GM12878 (cell line): ENCODE measurements at regions not wholly inside any gene's neighbourhood (a gene's known extent, or its start where the extent isn't known, plus 50 kb on each side); places are given as distances from the start of the nearest gene placed in this dataset.

Experiments
- ATAC-seq: fragments of 200-7000 bp; cut with Tn5 transposase; 3 replicates; pipeline ENCODE4 v1.9.1; 2020; ENCODE audit warnings: mild to moderate bottlenecking, moderate library complexity
- BruUV-seq: library from RNA; stranded (reverse); fragments of 400-500 nt; replicated peaks from 2 replicates; lab custom pipeline; 2021; lab: Mats Ljungman, UMichigan
- CTCF ChIA-PET: fragments of 300-600 bp; sonication (Branson Sonifier 250); formaldehyde crosslinking; extraction: SDS; loops from one replicate; lab custom pipeline; 2021; ENCODE audit warnings: inconsistent platforms; lab: Yijun Ruan, JAX
- POLR2A ChIA-PET: fragments of 350-600 bp; formaldehyde crosslinking; extraction: SDS; loops from one replicate; lab custom pipeline; 2021; ENCODE audit warnings: inconsistent platforms; lab: Charles Lee
- RAD21 ChIA-PET: fragments of 300-600 bp; sonication (Branson Sonifier 250); formaldehyde crosslinking; loops from one replicate; lab custom pipeline; 2023; ENCODE audit warnings: antibody characterized with exemption; ENCODE audit not compliant: unreplicated experiment; lab: Charles Lee
- SMC1A ChIA-PET: fragments of 300-600 bp; sonication (Branson Sonifier 250); formaldehyde crosslinking; loops from one replicate; lab custom pipeline; 2023; ENCODE audit not compliant: unreplicated experiment, uncharacterized antibody; lab: Charles Lee
- DNase-seq: peaks from one replicate; pipeline ENCODE4 v3.0.0-alpha.2; 2011; ENCODE audit warnings: low read depth, low spot score
- FAIRE-seq: peaks from 3 replicates; lab custom pipeline; 2011; peaks lifted over from hg19 to GRCh38; lab: Jason Lieb, UNC
- H2AFZ ChIP-seq: 2 replicates; pipeline ENCODE4 v1.6.0; 2011; ENCODE audit warnings: low read depth, low read length, control low read depth; ENCODE audit not compliant: control insufficient read depth
- H3K27ac ChIP-seq: 2 replicates; pipeline ENCODE4 v1.5.1; 2011; ENCODE audit warnings: control low read depth; ENCODE audit not compliant: control insufficient read depth, insufficient read depth
- H3K27me3 ChIP-seq, 2 experiments: replicated peaks in 1 of 2; 2 replicates each; pipeline versions ENCODE4 v1.6.0 to v1.6.1; 2011; ENCODE audit warnings: low read length in 1 of 2; ENCODE audit not compliant: control insufficient read depth in 2 of 2, insufficient read depth in 2 of 2
- H3K36me3 ChIP-seq, 2 experiments: 2 replicates each; pipeline ENCODE4 v1.5.1; 2011; ENCODE audit warnings: low read length in 1 of 2; ENCODE audit not compliant: control insufficient read depth in 2 of 2, insufficient read depth in 2 of 2
- H3K4me1 ChIP-seq: 2 replicates; pipeline ENCODE4 v1.6.1; 2011; ENCODE audit warnings: mild to moderate bottlenecking, low read length, moderate library complexity, mixed read lengths; ENCODE audit not compliant: control insufficient read depth, insufficient read depth
- H3K4me2 ChIP-seq: 2 replicates; pipeline ENCODE4 v1.6.0; 2011; ENCODE audit warnings: control low read depth; ENCODE audit not compliant: control insufficient read depth, insufficient read depth
- H3K4me3 ChIP-seq: fragments of 200-600 bp; sonication (generic); 2 replicates; pipeline ENCODE4 v1.5.1; 2016
- H3K79me2 ChIP-seq: 2 replicates; pipeline ENCODE4 v1.6.0; 2011; ENCODE audit warnings: low read length; ENCODE audit not compliant: control insufficient read depth, insufficient read depth
- H3K9ac ChIP-seq: 2 replicates; pipeline ENCODE4 v1.8.0; 2011; ENCODE audit warnings: low read length, control low read depth, mixed read lengths; ENCODE audit not compliant: control insufficient read depth, insufficient read depth
- H3K9me3 ChIP-seq: replicated peaks from 3 replicates; pipeline ENCODE4 v1.5.1; 2011; ENCODE audit warnings: mild to moderate bottlenecking, low read length; ENCODE audit not compliant: control insufficient read depth, insufficient read depth
- H4K20me1 ChIP-seq: 2 replicates; pipeline ENCODE4 v1.6.0; 2011; ENCODE audit not compliant: control insufficient read depth, insufficient read depth
- BCL3 ChIP-seq: IDR thresholded peaks from 2 replicates; pipeline ENCODE4 v1.6.1; 2011; ENCODE audit warnings: borderline replicate concordance, low read depth, mild to moderate bottlenecking, moderate library complexity, low read length; ENCODE audit not compliant: insufficient read depth, poor library complexity, severe bottlenecking
- CHD4 ChIP-seq: fragments of 200-600 bp; sonication (generic); IDR thresholded peaks from 2 replicates; pipeline ENCODE4 v1.6.1; 2016; ENCODE audit warnings: mild to moderate bottlenecking
- CTCF ChIP-seq, 3 experiments: IDR thresholded peaks in 2 of 3; conservative IDR thresholded peaks in 1 of 3; 2 replicates each; pipeline ENCODE4 v1.5.1; 2011; ENCODE audit warnings: low read depth in 3 of 3, low read length in 3 of 3, mild to moderate bottlenecking in 3 of 3, control low read depth in 2 of 3, moderate library complexity in 2 of 3, inconsistent platforms in 1 of 3, mixed read lengths in 1 of 3; ENCODE audit not compliant: control insufficient read depth in 2 of 3, insufficient read depth in 1 of 3; ENCODE audit errors: extremely low read depth in 1 of 3
- EED ChIP-seq: sonication (generic); IDR thresholded peaks from 2 replicates; pipeline ENCODE4 v1.6.1; 2016; ENCODE audit warnings: antibody characterized with exemption, low read depth
- GABPA ChIP-seq: IDR thresholded peaks from 2 replicates; pipeline ENCODE4 v1.6.1; 2014; ENCODE audit warnings: antibody characterized with exemption, low read depth, mild to moderate bottlenecking, inconsistent platforms
- PAX5 ChIP-seq: IDR thresholded peaks from 2 replicates; pipeline ENCODE4 v1.6.1; 2011; ENCODE audit warnings: low read depth, low read length, borderline replicate concordance
- PKNOX1 ChIP-seq: fragments of 450-650 bp; IDR thresholded peaks from 2 replicates; pipeline ENCODE4 v1.6.1; 2016; ENCODE audit warnings: mild to moderate bottlenecking
- RB1 ChIP-seq: fragments of 450-650 bp; formaldehyde crosslinking; IDR thresholded peaks from 2 replicates; pipeline ENCODE4 v1.6.1; 2017; ENCODE audit warnings: mild to moderate bottlenecking, borderline replicate concordance
- SREBF1 ChIP-seq: IDR thresholded peaks from 2 replicates; pipeline ENCODE4 v1.6.1; 2012; ENCODE audit warnings: mild to moderate bottlenecking, low read length
- STAT3 ChIP-seq: IDR thresholded peaks from 2 replicates; pipeline ENCODE4 v1.6.1; 2011; ENCODE audit warnings: low read depth, low read length, improper control_type of control experiment
- TCF3 ChIP-seq: IDR thresholded peaks from 2 replicates; pipeline ENCODE4 v1.6.1; 2012; ENCODE audit warnings: low read depth, mild to moderate bottlenecking, low read length, borderline replicate concordance; ENCODE audit not compliant: insufficient read depth
- TCF7 ChIP-seq: IDR thresholded peaks from 2 replicates; pipeline ENCODE4 v1.6.1; 2014; ENCODE audit warnings: antibody characterized with exemption, borderline replicate concordance
- ZNF622 ChIP-seq: fragments of 450-650 bp; IDR thresholded peaks from 2 replicates; pipeline ENCODE4 v1.6.1; 2017; ENCODE audit warnings: mild to moderate bottlenecking, inconsistent platforms
- ZZZ3 ChIP-seq: IDR thresholded peaks from 2 replicates; pipeline ENCODE4 v1.6.1; 2011; ENCODE audit warnings: low read depth; ENCODE audit not compliant: control insufficient read depth, insufficient read length
- WGBS: methylation state at CpG from one replicate; pipeline ENCODE4 v1.1.6; 2016; ENCODE audit warnings: low lambda C conversion rate; ENCODE audit not compliant: insufficient replicate concordance, insufficient coverage; ENCODE audit errors: missing lambda C conversion rate; 5-methylcytosine and 5-hydroxymethylcytosine counted together
- in situ Hi-C: fragments of 300-500 bp; cut with MboI; formaldehyde crosslinking; loops from 9 replicates; pipeline ENCODE4 v1.14.3; 2018; ENCODE audit warnings: mixed read lengths
- intact Hi-C: fragments of 100-400 bp; cut with micrococcal nuclease; formaldehyde crosslinking; loops from one replicate; pipeline ENCODE4 v1.14.2; 2022; ENCODE audit not compliant: unreplicated experiment

GRCh38 chr9:106110483-106110882 lies 416.1 kb downstream of the TMEM38B start:
- ChIA-PET POLR2A (no interaction called here), SMC1A (interaction anchor here (1.4 kb wide), 1 partner anchor 10 kb away, joined by 3 read pairs; no protein-coding TSS in a partner anchor), CTCF (interaction anchor here (0.6 kb wide), 1 partner anchor 24 kb away, joined by 3 read pairs; no protein-coding TSS in a partner anchor), RAD21 (no interaction called here)
- Histone ChIP-seq H3K4me3 (no peak overlapping the region), H3K9me3 (no peaks in the 10 kb centered on the region), H2AFZ (no peak overlapping the region), H3K27me3 (no peaks in the 10 kb centered on the region), H3K36me3 (no peaks in the 10 kb centered on the region), H3K4me2 (no peak overlapping the region), H3K4me1 (no peaks in the 10 kb centered on the region), H3K9ac (no peak overlapping the region), H3K27ac (no peak overlapping the region), H3K79me2 (no peaks in the 10 kb centered on the region), H4K20me1 (no peaks in the 10 kb centered on the region)
- WGBS = 17% methylated on average over 2 of the region's 2 CpGs
- DNase-seq (no peak), FAIRE-seq (no peak), ATAC-seq (no peak)
- no TSS peak for BruUV-seq
- in situ Hi-C loops (no loop called here), intact Hi-C loops (no loop called here)
- TF ChIP-seq ZZZ3 (no peak), EED (no peak), GABPA (no peak), CTCF (IDR thresholded peaks at IDR 0.05 in 2 of 3, conservative IDR thresholded peaks at IDR 0.05 in 1 of 3; ENCODE audit: control insufficient read depth in 2 of 3, extremely low read depth in 1 of 3, insufficient read depth in 1 of 3, low read depth in 3 of 3, low read length in 3 of 3) (no peak)

GRCh38 chr9:106111039-106111730 lies 416.8 kb downstream of the TMEM38B start:
- H3K4me1 ChIP-seq = no peaks in the 10 kb centered on the region
- RAD21 ChIA-PET = interaction anchor here (1.2 kb wide), 1 partner anchor 27 kb away, joined by 3 read pairs; no protein-coding TSS in a partner anchor
- no peaks in the 10 kb centered on the region for H3K36me3 ChIP-seq
- H4K20me1 ChIP-seq = no peaks in the 10 kb centered on the region
- no peak overlapping the region for H3K9ac ChIP-seq
- no peak for DNase-seq
- no peak for ATAC-seq
- POLR2A ChIA-PET = no interaction called here
- no peak overlapping the region for H3K4me2 ChIP-seq
- no peaks in the 10 kb centered on the region for H3K27me3 ChIP-seq
- no peaks in the 10 kb centered on the region for H3K9me3 ChIP-seq
- BruUV-seq = no TSS peak
- no peaks in the 10 kb centered on the region for H3K79me2 ChIP-seq
- WGBS = 38% methylated on average over 6 of the region's 6 CpGs
- SMC1A ChIA-PET = no interaction called here
- no peak overlapping the region for H2AFZ ChIP-seq
- no peak overlapping the region for H3K27ac ChIP-seq
- CTCF ChIA-PET = no interaction called here
- intact Hi-C loops = no loop called here
- H3K4me3 ChIP-seq = no peak overlapping the region
- in situ Hi-C loops = no loop called here
- no peak for FAIRE-seq
- no peak for TF ChIP-seq BCL3
- TF ChIP-seq RB1 = no peak
- no peak for TF ChIP-seq PKNOX1
- TF ChIP-seq ZNF622 = no peak
- no peak for TF ChIP-seq TCF7
- TF ChIP-seq SREBF1 = no peak
- TF ChIP-seq PAX5 = no peak
- no peak for TF ChIP-seq TCF3
- TF ChIP-seq CHD4 = no peak
- TF ChIP-seq STAT3 = no peak
